GM12878 (cell line): ENCODE measurements at regions not wholly inside any gene's neighbourhood (a gene's known extent, or its start where the extent isn't known, plus 50 kb on each side); places are given as distances from the start of the nearest gene placed in this dataset.

Experiments used
- ATAC-seq: fragments of 200-7000 bp; cut with Tn5 transposase; 3 replicates; pipeline ENCODE4 v1.9.1; 2020; ENCODE audit warnings: mild to moderate bottlenecking, moderate library complexity
- BruUV-seq: library from RNA; stranded (reverse); fragments of 400-500 nt; replicated peaks from 2 replicates; lab custom pipeline; 2021; lab: Mats Ljungman, UMichigan
- CTCF ChIA-PET: fragments of 300-600 bp; sonication (Branson Sonifier 250); formaldehyde crosslinking; extraction: SDS; loops from one replicate; lab custom pipeline; 2021; ENCODE audit warnings: inconsistent platforms; lab: Yijun Ruan, JAX
- POLR2A ChIA-PET: fragments of 350-600 bp; formaldehyde crosslinking; extraction: SDS; loops from one replicate; lab custom pipeline; 2021; ENCODE audit warnings: inconsistent platforms; lab: Charles Lee
- RAD21 ChIA-PET: fragments of 300-600 bp; sonication (Branson Sonifier 250); formaldehyde crosslinking; loops from one replicate; lab custom pipeline; 2023; ENCODE audit warnings: antibody characterized with exemption; ENCODE audit not compliant: unreplicated experiment; lab: Charles Lee
- SMC1A ChIA-PET: fragments of 300-600 bp; sonication (Branson Sonifier 250); formaldehyde crosslinking; loops from one replicate; lab custom pipeline; 2023; ENCODE audit not compliant: unreplicated experiment, uncharacterized antibody; lab: Charles Lee
- DNase-seq: peaks from one replicate; pipeline ENCODE4 v3.0.0-alpha.2; 2011; ENCODE audit warnings: low read depth, low spot score
- FAIRE-seq: peaks from 3 replicates; lab custom pipeline; 2011; peaks lifted over from hg19 to GRCh38; lab: Jason Lieb, UNC
- H2AFZ ChIP-seq: 2 replicates; pipeline ENCODE4 v1.6.0; 2011; ENCODE audit warnings: low read depth, low read length, control low read depth; ENCODE audit not compliant: control insufficient read depth
- H3K27ac ChIP-seq: 2 replicates; pipeline ENCODE4 v1.5.1; 2011; ENCODE audit warnings: control low read depth; ENCODE audit not compliant: control insufficient read depth, insufficient read depth
- H3K27me3 ChIP-seq, 2 experiments: replicated peaks in 1 of 2; 2 replicates each; pipeline versions ENCODE4 v1.6.0 to v1.6.1; 2011; ENCODE audit warnings: low read length in 1 of 2; ENCODE audit not compliant: control insufficient read depth in 2 of 2, insufficient read depth in 2 of 2
- H3K36me3 ChIP-seq, 2 experiments: 2 replicates each; pipeline ENCODE4 v1.5.1; 2011; ENCODE audit warnings: low read length in 1 of 2; ENCODE audit not compliant: control insufficient read depth in 2 of 2, insufficient read depth in 2 of 2
- H3K4me1 ChIP-seq: 2 replicates; pipeline ENCODE4 v1.6.1; 2011; ENCODE audit warnings: mild to moderate bottlenecking, low read length, moderate library complexity, mixed read lengths; ENCODE audit not compliant: control insufficient read depth, insufficient read depth
- H3K4me2 ChIP-seq: 2 replicates; pipeline ENCODE4 v1.6.0; 2011; ENCODE audit warnings: control low read depth; ENCODE audit not compliant: control insufficient read depth, insufficient read depth
- H3K4me3 ChIP-seq: fragments of 200-600 bp; sonication (generic); 2 replicates; pipeline ENCODE4 v1.5.1; 2016
- H3K79me2 ChIP-seq: 2 replicates; pipeline ENCODE4 v1.6.0; 2011; ENCODE audit warnings: low read length; ENCODE audit not compliant: control insufficient read depth, insufficient read depth
- H3K9ac ChIP-seq: 2 replicates; pipeline ENCODE4 v1.8.0; 2011; ENCODE audit warnings: low read length, control low read depth, mixed read lengths; ENCODE audit not compliant: control insufficient read depth, insufficient read depth
- H3K9me3 ChIP-seq: replicated peaks from 3 replicates; pipeline ENCODE4 v1.5.1; 2011; ENCODE audit warnings: mild to moderate bottlenecking, low read length; ENCODE audit not compliant: control insufficient read depth, insufficient read depth
- H4K20me1 ChIP-seq: 2 replicates; pipeline ENCODE4 v1.6.0; 2011; ENCODE audit not compliant: control insufficient read depth, insufficient read depth
- BCL3 ChIP-seq: IDR thresholded peaks from 2 replicates; pipeline ENCODE4 v1.6.1; 2011; ENCODE audit warnings: borderline replicate concordance, low read depth, mild to moderate bottlenecking, moderate library complexity, low read length; ENCODE audit not compliant: insufficient read depth, poor library complexity, severe bottlenecking
- CUX1 ChIP-seq: IDR thresholded peaks from 2 replicates; pipeline ENCODE4 v1.6.1; 2012; ENCODE audit warnings: improper control_type of control experiment, low read depth, low read length; ENCODE audit not compliant: insufficient replicate concordance
- DPF2 ChIP-seq: fragments of 450-650 bp; IDR thresholded peaks from 2 replicates; pipeline ENCODE4 v1.6.1; 2017; ENCODE audit warnings: mild to moderate bottlenecking
- ELK1 ChIP-seq: IDR thresholded peaks from 2 replicates; pipeline ENCODE4 v1.6.1; 2012; ENCODE audit warnings: low read depth, low read length, improper control_type of control experiment
- FOS ChIP-seq: IDR thresholded peaks from 3 replicates; pipeline ENCODE4 v1.6.1; 2011; ENCODE audit warnings: borderline replicate concordance; ENCODE audit not compliant: insufficient read length; ENCODE audit errors: extremely low read depth
- IKZF2 ChIP-seq, 2 experiments: fragments of 450-650 bp; IDR thresholded peaks; 2 replicates each; pipeline ENCODE4 v1.6.1; 2017; ENCODE audit warnings: mild to moderate bottlenecking in 2 of 2, moderate library complexity in 2 of 2
- MTA2 ChIP-seq: fragments of 450-650 bp; IDR thresholded peaks from 2 replicates; pipeline ENCODE4 v1.6.1; 2016; ENCODE audit warnings: low read depth, mild to moderate bottlenecking, moderate library complexity
- NKRF ChIP-seq: fragments of 450-650 bp; conservative IDR thresholded peaks from 2 replicates; pipeline ENCODE4 v1.6.1; 2017; ENCODE audit warnings: mild to moderate bottlenecking, moderate library complexity
- RCOR1 ChIP-seq: conservative IDR thresholded peaks from 2 replicates; pipeline ENCODE4 v1.6.1; 2012; ENCODE audit warnings: low read depth, low read length, improper control_type of control experiment
- SIX5 ChIP-seq: IDR thresholded peaks from 2 replicates; pipeline ENCODE4 v1.6.1; 2011; ENCODE audit warnings: mild to moderate bottlenecking, low read depth, low read length, moderate library complexity; ENCODE audit not compliant: severe bottlenecking
- SREBF2 ChIP-seq: IDR thresholded peaks from 2 replicates; pipeline ENCODE4 v1.6.1; 2012; ENCODE audit warnings: mild to moderate bottlenecking, low read length
- WGBS: methylation state at CpG from one replicate; pipeline ENCODE4 v1.1.6; 2016; ENCODE audit warnings: low lambda C conversion rate; ENCODE audit not compliant: insufficient replicate concordance, insufficient coverage; ENCODE audit errors: missing lambda C conversion rate; 5-methylcytosine and 5-hydroxymethylcytosine counted together
- in situ Hi-C: fragments of 300-500 bp; cut with MboI; formaldehyde crosslinking; loops from 9 replicates; pipeline ENCODE4 v1.14.3; 2018; ENCODE audit warnings: mixed read lengths
- intact Hi-C: fragments of 100-400 bp; cut with micrococcal nuclease; formaldehyde crosslinking; loops from one replicate; pipeline ENCODE4 v1.14.2; 2022; ENCODE audit not compliant: unreplicated experiment
- TF ChIP-seq, protein P1 (sequence below): IDR thresholded peaks from 2 replicates; pipeline ENCODE4 v1.6.1; 2012; ENCODE audit warnings: low read depth, low read length, improper control_type of control experiment

DNA sequence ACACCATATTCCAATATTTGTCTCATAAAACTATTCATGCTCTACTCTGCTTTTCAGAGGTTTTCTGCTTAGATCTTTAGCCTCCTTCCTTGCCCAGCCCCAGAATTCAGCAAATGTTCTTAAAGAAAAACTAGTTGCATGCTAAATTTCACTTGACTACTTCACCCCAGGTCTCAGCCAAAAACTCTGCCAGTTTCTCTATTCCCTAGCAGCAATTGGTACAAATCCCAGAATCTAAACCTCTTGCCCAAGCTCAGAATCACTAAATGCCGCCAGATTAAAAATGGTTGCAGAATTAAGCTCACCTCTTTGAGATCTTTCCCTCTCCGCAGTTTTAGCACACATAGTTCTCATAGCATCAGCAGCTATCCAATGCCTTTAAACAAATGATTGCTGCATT is 331.2 kb upstream of the SMARCA2 start (continued):
- no peak for TF ChIP-seq BCL3
- no peak for TF ChIP-seq RCOR1
- no peak for TF ChIP-seq SIX5
- no peak for TF ChIP-seq CUX1
- TF ChIP-seq FOS: no peak

DNA sequence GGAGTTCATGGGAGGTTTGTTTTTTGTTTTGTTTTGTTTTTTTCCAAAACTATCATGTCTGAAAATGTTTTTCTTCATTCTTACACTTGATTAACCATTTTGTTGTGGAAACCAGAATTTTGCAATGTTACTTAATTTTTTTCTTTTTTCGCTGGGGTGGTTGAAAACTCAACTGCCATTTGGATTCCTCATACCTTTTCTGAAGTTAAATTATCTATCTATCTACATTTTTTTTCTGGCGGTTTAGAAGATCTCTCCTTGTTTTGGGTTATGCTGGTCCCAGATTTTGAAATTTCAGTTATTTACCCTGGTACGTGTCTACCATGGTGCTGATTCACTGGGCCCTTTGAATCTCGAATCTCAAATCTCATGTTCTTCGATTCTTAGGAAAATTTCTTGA is 316.2 kb upstream of the SMARCA2 start:
- RAD21 ChIA-PET: interaction anchor here (0.7 kb wide), 1 partner anchor 172 kb away, joined by 4 read pairs; no protein-coding TSS in a partner anchor
- SMC1A ChIA-PET: interaction anchor here (0.6 kb wide), 2 partner anchors 182 to 1325 kb away, joined by 3 to 4 read pairs; no protein-coding TSS in a partner anchor
- intact Hi-C loops: no loop called here
- Histone ChIP-seq H4K20me1 (no peaks in the 10 kb centered on the region), H3K4me2 (no peak overlapping the region), H2AFZ (no peak overlapping the region), H3K27me3 (no peaks in the 10 kb centered on the region), H3K36me3 (no peaks in the 10 kb centered on the region), H3K27ac (no peak overlapping the region), H3K79me2 (no peaks in the 10 kb centered on the region), H3K4me1 (no peaks in the 10 kb centered on the region), H3K9me3 (no peaks in the 10 kb centered on the region), H3K9ac (no peak overlapping the region), H3K4me3 (no peak overlapping the region)
- FAIRE-seq: no peak
- 45% methylated on average over 5 of the region's 5 CpGs for WGBS
- in situ Hi-C loops: no loop called here
- no peak for DNase-seq
- CTCF ChIA-PET: no interaction called here
- POLR2A ChIA-PET: no interaction called here
- no peak for ATAC-seq
- BruUV-seq: no TSS peak
- TF ChIP-seq MTA2: no peak
- TF ChIP-seq NKRF: no peak
- TF ChIP-seq SREBF2: no peak
- TF ChIP-seq, protein P1, sequence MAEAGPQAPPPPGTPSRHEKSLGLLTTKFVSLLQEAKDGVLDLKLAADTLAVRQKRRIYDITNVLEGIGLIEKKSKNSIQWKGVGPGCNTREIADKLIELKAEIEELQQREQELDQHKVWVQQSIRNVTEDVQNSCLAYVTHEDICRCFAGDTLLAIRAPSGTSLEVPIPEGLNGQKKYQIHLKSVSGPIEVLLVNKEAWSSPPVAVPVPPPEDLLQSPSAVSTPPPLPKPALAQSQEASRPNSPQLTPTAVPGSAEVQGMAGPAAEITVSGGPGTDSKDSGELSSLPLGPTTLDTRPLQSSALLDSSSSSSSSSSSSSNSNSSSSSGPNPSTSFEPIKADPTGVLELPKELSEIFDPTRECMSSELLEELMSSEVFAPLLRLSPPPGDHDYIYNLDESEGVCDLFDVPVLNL: no peak
- TF ChIP-seq IKZF2 (IDR thresholded peaks at IDR 0.05): no peak
- no peak for TF ChIP-seq ELK1
- no peak for TF ChIP-seq DPF2
